Pancreas (tissue), 10 donors: ENCODE measurements at regions not wholly inside any gene's neighbourhood (a gene's known extent, or its start where the extent isn't known, plus 50 kb on each side); places are given as distances from the start of the nearest gene placed in this dataset.
A peak's percentile ranks its signal among the peaks of the same experiment; 100 is the strongest.

Experiments used
- ATAC-seq, 4 donors: fragments of 200-7000 bp; cut with Tn5 transposase; one replicate each; pipeline versions ENCODE4 v1.8.0 to v1.9.1; 2020; ENCODE audit warnings: mild to moderate bottlenecking in 4 of 4, moderate library complexity in 4 of 4
- DNase-seq, 6 donors: peaks; one replicate each; pipeline ENCODE4 v3.0.0-alpha.2; 2020
- FAIRE-seq: peaks from 2 replicates; lab custom pipeline; 2012; peaks lifted over from hg19 to GRCh38; lab: Jason Lieb, UNC
- H3K27ac ChIP-seq, 4 donors: fragments of 200-600 bp; sonication (generic); 1 replicate in 3 of 4; 2 replicates in 1 of 4; pipeline versions ENCODE4 v1.5.0 to v1.8.0; 2020
- H3K27me3 ChIP-seq, 4 donors: fragments of 200-600 bp; one replicate each; pipeline ENCODE4 v1.8.0; 2021
- H3K36me3 ChIP-seq, 3 donors: fragments of 200-600 bp; sonication (generic) in 1 of 3; one replicate each; pipeline versions ENCODE4 v1.5.0 to v1.8.0; 2020 to 2021
- H3K4me1 ChIP-seq, 3 donors: fragments of 200-600 bp; one replicate each; pipeline ENCODE4 v1.8.0; 2021
- H3K4me3 ChIP-seq, 4 donors: fragments of 200-600 bp; sonication (generic) in 2 of 4; one replicate each; pipeline versions ENCODE4 v1.5.0 to v1.8.0; 2020 to 2021
- H3K9me3 ChIP-seq, 4 donors: fragments of 200-600 bp; one replicate each; pipeline ENCODE4 v1.8.0; 2021
- WGBS, 2 donors: extraction: QIAGEN DNeasy Blood & Tissue Kit; methylation state at CpG; one replicate each; pipeline ENCODE4 v1.1.7; 2013; 5-methylcytosine and 5-hydroxymethylcytosine counted together
- intact Hi-C, 3 donors: fragments of 100-400 bp; cut with DNase I; formaldehyde crosslinking; loops; one replicate each; pipeline versions ENCODE4 v1.11.1 to v1.14.2; 2022
- TF ChIP-seq, protein P1 (sequence below), 4 donors: fragments of 200-600 bp; sonication (generic) in 3 of 4; IDR thresholded peaks; one replicate each; pipeline versions ENCODE4 v1.5.0 to v1.8.0; 2021; ENCODE audit warnings: antibody characterized with exemption in 4 of 4
- donor health status: healthy with polysubstance abuse.
- donor health status: DM: no; HTN: no; CAD: no; lungs with moderate emphysema.
- donor health status: DM: no; HTN: no; CAD: no.
- donor health status: control.
- donor health status: control.
- donor health status: Bipolar disorder and iron deficiency.
- donor health status: DM: yes; HTN: yes; CAD: no.
- donor health status: DM: no; HTN: no; CAD: no.
- donor health status: DM: no; HTN: no; CAD: no.
- donor health status: DM: yes; HTN: yes; CAD: no.

DNA sequence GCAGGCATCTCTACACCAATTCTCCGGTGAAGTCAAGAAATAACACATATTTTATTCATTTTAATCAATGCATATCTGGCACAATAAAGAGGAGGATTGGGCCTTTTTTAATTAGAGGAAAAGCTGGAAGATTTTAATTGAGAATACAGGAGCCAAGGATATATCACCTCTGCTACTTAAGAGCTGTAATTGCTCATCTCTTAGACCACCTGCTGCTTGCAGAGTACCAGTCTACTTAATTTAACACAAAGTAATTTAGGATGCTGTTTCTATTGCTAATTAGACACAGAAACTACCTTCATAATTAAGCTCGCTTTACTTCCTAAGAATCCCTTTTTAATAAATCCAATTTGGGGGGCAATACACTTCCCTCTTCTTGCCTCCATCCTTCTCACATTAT lies 326.9 kb downstream of the TENT4A start:
- DNase-seq (no peak), FAIRE-seq (no peak), ATAC-seq (no peak)
- TF ChIP-seq, protein P1, sequence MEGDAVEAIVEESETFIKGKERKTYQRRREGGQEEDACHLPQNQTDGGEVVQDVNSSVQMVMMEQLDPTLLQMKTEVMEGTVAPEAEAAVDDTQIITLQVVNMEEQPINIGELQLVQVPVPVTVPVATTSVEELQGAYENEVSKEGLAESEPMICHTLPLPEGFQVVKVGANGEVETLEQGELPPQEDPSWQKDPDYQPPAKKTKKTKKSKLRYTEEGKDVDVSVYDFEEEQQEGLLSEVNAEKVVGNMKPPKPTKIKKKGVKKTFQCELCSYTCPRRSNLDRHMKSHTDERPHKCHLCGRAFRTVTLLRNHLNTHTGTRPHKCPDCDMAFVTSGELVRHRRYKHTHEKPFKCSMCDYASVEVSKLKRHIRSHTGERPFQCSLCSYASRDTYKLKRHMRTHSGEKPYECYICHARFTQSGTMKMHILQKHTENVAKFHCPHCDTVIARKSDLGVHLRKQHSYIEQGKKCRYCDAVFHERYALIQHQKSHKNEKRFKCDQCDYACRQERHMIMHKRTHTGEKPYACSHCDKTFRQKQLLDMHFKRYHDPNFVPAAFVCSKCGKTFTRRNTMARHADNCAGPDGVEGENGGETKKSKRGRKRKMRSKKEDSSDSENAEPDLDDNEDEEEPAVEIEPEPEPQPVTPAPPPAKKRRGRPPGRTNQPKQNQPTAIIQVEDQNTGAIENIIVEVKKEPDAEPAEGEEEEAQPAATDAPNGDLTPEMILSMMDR (IDR thresholded peaks at IDR 0.05), result no peak
- Histone ChIP-seq H3K27ac (no peak overlapping the region), H3K36me3 (no peaks in the 10 kb centered on the region), H3K27me3 (no peaks in the 10 kb centered on the region), H3K4me3 (no peak overlapping the region), H3K9me3 (no peaks in the 10 kb centered on the region), H3K4me1 (no peaks in the 10 kb centered on the region)
- intact Hi-C loops, result no loop called here
- WGBS, 2 donors, result 96% methylated on average over 2 of the region's 2 CpGs

DNA sequence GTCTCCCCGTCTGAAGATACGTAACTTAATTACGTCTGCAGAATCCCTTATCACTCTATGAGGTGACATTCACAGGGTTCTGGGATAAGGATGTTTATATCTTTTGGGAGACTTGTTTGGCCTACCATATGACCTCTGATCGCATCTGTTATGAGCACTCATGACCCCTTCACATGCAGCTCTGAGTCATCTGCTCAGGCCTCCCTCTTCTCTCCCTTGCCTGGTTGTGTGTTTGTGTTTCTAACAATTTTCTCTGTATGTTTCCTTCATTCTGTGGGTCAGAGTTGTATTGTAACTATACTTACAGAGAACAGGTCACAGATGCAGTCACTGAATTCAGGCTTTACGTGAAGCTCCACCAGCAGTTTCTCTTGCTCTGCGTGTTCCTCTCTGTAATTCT lies 330.6 kb downstream of the TENT4A start:
- TF ChIP-seq, protein P1 (IDR thresholded peaks at IDR 0.05), result no peak
- intact Hi-C loops, result no loop called here
- no peak overlapping the region for H3K27ac ChIP-seq
- H3K27me3 ChIP-seq, result no peaks in the 10 kb centered on the region
- DNase-seq, result no peak
- no peak for FAIRE-seq
- WGBS, 2 donors, result 84 to 88% methylated on average over 6 of the region's 6 CpGs
- H3K4me1 ChIP-seq, result peaks cover 9 to 18% (median 13%) of the 10 kb centered on the region in 3 donors
- H3K36me3 ChIP-seq, result no peaks in the 10 kb centered on the region
- ATAC-seq, result no peak
- no peaks in the 10 kb centered on the region for H3K9me3 ChIP-seq
- H3K4me3 ChIP-seq, result no peak overlapping the region

DNA sequence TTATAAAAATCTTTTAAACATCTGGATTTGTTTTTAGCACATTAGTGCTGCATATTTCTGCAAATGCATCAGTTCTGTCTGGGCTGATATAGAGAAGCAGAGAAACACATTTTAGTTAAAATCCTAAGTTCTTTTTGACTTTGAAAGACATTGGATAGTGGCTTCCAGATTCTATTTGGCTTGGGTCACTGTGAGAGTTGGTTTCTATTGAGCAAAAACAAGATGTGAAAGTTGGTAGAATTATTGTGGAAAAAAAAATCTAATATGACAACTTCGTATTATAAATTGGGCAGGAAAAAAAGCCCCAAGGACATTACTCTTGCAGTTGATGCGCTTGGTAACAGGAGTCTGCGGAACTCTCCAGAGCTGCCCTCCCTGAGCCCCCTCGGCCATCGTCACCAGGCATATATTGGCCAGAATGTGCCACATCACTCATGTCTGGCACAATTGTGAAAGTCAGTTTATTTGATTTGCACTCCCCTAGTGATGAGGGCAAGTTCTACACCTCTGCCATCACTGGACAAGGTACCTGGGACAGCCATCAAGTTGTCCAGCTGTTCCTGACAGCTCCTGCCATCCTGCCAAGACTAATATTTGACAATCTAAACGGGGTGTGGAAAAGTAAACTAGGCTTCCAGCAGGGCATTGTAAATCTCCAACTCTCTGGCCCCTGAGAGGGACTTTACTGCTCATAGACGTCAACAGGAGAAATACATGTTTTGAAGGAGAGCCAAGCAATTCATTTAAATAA lies 334.5 kb downstream of the TENT4A start:
- H3K27ac ChIP-seq, result no peak overlapping the region
- 14 to 19% methylated on average over 7 of the region's 7 CpGs for WGBS, 2 donors
- H3K4me1 ChIP-seq, result peaks cover 18 to 23% (median 21%) of the 10 kb centered on the region in 3 donors
- DNase-seq (peak; percentile 30 to 86 (median 72)), ATAC-seq (peak; percentile 96 to 99 (median 98)), FAIRE-seq (no peak)
- intact Hi-C loops, result no loop called here
- TF ChIP-seq, protein P1 (IDR thresholded peaks at IDR 0.05), result peak in 2 of 4 donors; percentile 5 to 11
- H3K27me3 ChIP-seq, result no peaks in the 10 kb centered on the region
- H3K4me3 ChIP-seq, result no peak overlapping the region
- H3K36me3 ChIP-seq, result no peaks in the 10 kb centered on the region
- H3K9me3 ChIP-seq, result no peaks in the 10 kb centered on the region

DNA sequence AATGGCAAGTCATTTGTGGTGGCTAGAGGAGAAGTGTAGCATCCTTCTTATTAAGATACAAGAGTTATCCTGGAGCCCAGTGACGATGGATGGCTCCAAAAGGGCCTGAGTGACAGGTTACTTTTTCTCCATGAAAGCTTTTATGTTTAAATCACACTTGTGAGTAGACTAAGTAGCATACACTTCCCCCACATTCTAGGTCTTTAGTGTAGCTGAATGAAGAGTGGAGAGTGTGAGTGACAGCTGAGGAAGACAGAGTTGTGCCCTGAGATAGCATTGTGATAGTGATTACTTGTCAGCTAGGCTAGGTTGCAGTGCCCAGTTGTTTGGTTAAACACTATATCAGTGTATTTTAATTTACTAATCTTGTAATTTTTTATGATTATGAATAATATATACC lies 337.8 kb downstream of the TENT4A start:
- no peaks in the 10 kb centered on the region for H3K27me3 ChIP-seq
- H3K4me1 ChIP-seq, result peaks cover 18 to 37% (median 37%) of the 10 kb centered on the region in 3 donors
- WGBS, 2 donors, result 90 to 94% methylated on average over 1 of the region's 1 CpG
- ATAC-seq (no peak), DNase-seq (no peak), FAIRE-seq (no peak)
- no peak overlapping the region for H3K27ac ChIP-seq
- no peaks in the 10 kb centered on the region for H3K36me3 ChIP-seq
- H3K9me3 ChIP-seq, result no peaks in the 10 kb centered on the region
- intact Hi-C loops, result no loop called here
- TF ChIP-seq, protein P1 (IDR thresholded peaks at IDR 0.05), result no peak
- no peak overlapping the region for H3K4me3 ChIP-seq

DNA sequence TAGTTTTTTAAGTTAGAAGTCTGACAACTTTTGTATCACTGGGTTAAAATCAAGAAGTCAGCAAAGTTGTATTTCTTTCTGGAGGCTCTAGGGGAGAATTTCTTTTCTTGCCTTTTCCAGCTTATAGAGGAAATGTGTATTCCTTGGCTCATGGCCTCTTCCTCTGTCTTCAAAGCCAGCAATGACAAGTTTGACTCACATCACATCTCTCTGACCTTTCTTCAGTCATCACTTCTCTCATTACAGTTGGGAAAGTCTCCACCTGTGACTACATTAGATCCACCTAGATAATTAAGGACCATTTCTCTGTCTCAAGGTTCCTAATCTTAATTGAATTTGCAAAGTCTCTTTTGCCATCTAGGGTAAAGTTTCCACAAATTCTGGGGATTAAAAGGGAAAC lies 339.9 kb downstream of the TENT4A start:
- FAIRE-seq (no peak), ATAC-seq (peak; percentile 38 to 69 (median 42)), DNase-seq (no peak)
- Histone ChIP-seq H3K27me3 (no peaks in the 10 kb centered on the region), H3K9me3 (no peaks in the 10 kb centered on the region), H3K4me1 (peaks cover 15 to 29% (median 26%) of the 10 kb centered on the region in 3 donors), H3K27ac (no peak overlapping the region), H3K36me3 (no peaks in the 10 kb centered on the region), H3K4me3 (no peak overlapping the region)
- intact Hi-C loops, result no loop called here
- TF ChIP-seq, protein P1 (IDR thresholded peaks at IDR 0.05), result no peak
